ENCODE measurements at regions not wholly inside any gene's neighbourhood (a gene's known extent, or its start where the extent isn't known, plus 50 kb on each side); places are given as distances from the start of the nearest gene placed in this dataset.
"Not testable (repeated sequence)": the region's sequence is repeated elsewhere in the genome, so short reads cannot be mapped to it uniquely, and the experiment has no call there.

- Mint-ChIP-seq H3K27ac (ENCODE audit: unreplicated experiment) (no peak overlapping the region), H3K9me3 (ENCODE audit: unreplicated experiment) (no peaks in the 10 kb centered on the region), H3K36me3 (ENCODE audit: unreplicated experiment) (no peaks in the 10 kb centered on the region), H3K4me3 (ENCODE audit: unreplicated experiment) (no peak overlapping the region), H3K4me1 (ENCODE audit: unreplicated experiment) (peaks cover 17% of the 10 kb centered on the region), H3K27me3 (ENCODE audit: unreplicated experiment) (peaks cover 3% of the 10 kb centered on the region)
- DNase-seq (ENCODE audit: extremely low spot score, unreplicated experiment) = no peak
- no peak for TF ChIP-seq CTCF (IDR thresholded peaks at IDR 0.05)
Measured at GRCh38 chr3:173214576-173214975, 73.5 kb upstream of the SPATA16 start.

GRCh38 chr3:173199568-173199967 is 58.5 kb upstream of the SPATA16 start:
- H3K36me3 Mint-ChIP-seq (ENCODE audit: unreplicated experiment) = no peaks in the 10 kb centered on the region

GRCh38 chr3:173194868-173195267 is 53.8 kb upstream of the SPATA16 start:
- H3K4me1 Mint-ChIP-seq (ENCODE audit: unreplicated experiment); H3K36me3 Mint-ChIP-seq (ENCODE audit: unreplicated experiment); H3K27me3 Mint-ChIP-seq (ENCODE audit: unreplicated experiment); DNase-seq (ENCODE audit: extremely low spot score, unreplicated experiment); H3K27ac Mint-ChIP-seq (ENCODE audit: unreplicated experiment); H3K4me3 Mint-ChIP-seq (ENCODE audit: unreplicated experiment); H3K9me3 Mint-ChIP-seq (ENCODE audit: unreplicated experiment): not testable (repeated sequence)

More at GRCh38 chr3:173199568-173199967, 58.5 kb upstream of the SPATA16 start:
- TF ChIP-seq CTCF (IDR thresholded peaks at IDR 0.05) = no peak
- DNase-seq (ENCODE audit: extremely low spot score, unreplicated experiment) = no peak
- no peak overlapping the region for H3K4me3 Mint-ChIP-seq (ENCODE audit: unreplicated experiment)
- peaks cover 7% of the 10 kb centered on the region for H3K9me3 Mint-ChIP-seq (ENCODE audit: unreplicated experiment)
- peaks cover 3% of the 10 kb centered on the region for H3K27me3 Mint-ChIP-seq (ENCODE audit: unreplicated experiment)
- no peaks in the 10 kb centered on the region for H3K4me1 Mint-ChIP-seq (ENCODE audit: unreplicated experiment)
- H3K27ac Mint-ChIP-seq (ENCODE audit: unreplicated experiment) = no peak overlapping the region

- no peak for DNase-seq (ENCODE audit: extremely low spot score, unreplicated experiment)
- Mint-ChIP-seq H3K4me1 (ENCODE audit: unreplicated experiment) (no peaks in the 10 kb centered on the region), H3K27me3 (ENCODE audit: unreplicated experiment) (no peaks in the 10 kb centered on the region), H3K36me3 (ENCODE audit: unreplicated experiment) (no peaks in the 10 kb centered on the region), H3K9me3 (ENCODE audit: unreplicated experiment) (peaks cover 7% of the 10 kb centered on the region), H3K27ac (ENCODE audit: unreplicated experiment) (no peak overlapping the region), H3K4me3 (ENCODE audit: unreplicated experiment) (no peak overlapping the region)
- TF ChIP-seq CTCF (IDR thresholded peaks at IDR 0.05) = no peak
Measured at GRCh38 chr3:173191611-173192010, 50.6 kb upstream of the SPATA16 start.

Measured in osteocyte (in vitro differentiated cells).